Naive B cell (primary cell): ENCODE measurements at regions not wholly inside any gene's neighbourhood (a gene's known extent, or its start where the extent isn't known, plus 50 kb on each side); places are given as distances from the start of the nearest gene placed in this dataset.

Source experiments
- ATAC-seq, 2 donors: fragments of 150-1000 bp; cut with Tn5 transposase; 2 replicates each; pipeline ENCODE4 v1.10.0; 2021; ENCODE audit warnings: low read depth in 2 of 2, mild to moderate bottlenecking in 2 of 2, moderate library complexity in 2 of 2
- DNase-seq: peaks from one replicate; pipeline ENCODE4 v3.0.0; 2022
- H3K27ac Mint-ChIP-seq, 6 donors: one replicate each; pipeline ENCODE4 v1.8.0; 2020 to 2022; ENCODE audit warnings: mild to moderate bottlenecking in 6 of 6, mixed read lengths in 6 of 6, moderate library complexity in 5 of 6, inconsistent platforms in 2 of 6
- H3K27me3 Mint-ChIP-seq, 3 donors: one replicate each; pipeline ENCODE4 v1.8.0; 2021 to 2022; ENCODE audit warnings: mixed read lengths in 3 of 3, mild to moderate bottlenecking in 1 of 3
- H3K36me3 Mint-ChIP-seq, 2 donors: one replicate each; pipeline ENCODE4 v1.8.0; 2020 to 2022; ENCODE audit warnings: mixed read lengths in 2 of 2, inconsistent platforms in 1 of 2, mild to moderate bottlenecking in 1 of 2
- H3K4me1 Mint-ChIP-seq, 3 donors: one replicate each; pipeline ENCODE4 v1.8.0; 2020 to 2022; ENCODE audit warnings: mixed read lengths in 3 of 3, inconsistent platforms in 1 of 3, mild to moderate bottlenecking in 1 of 3, moderate library complexity in 1 of 3
- H3K4me3 Mint-ChIP-seq, 8 donors: one replicate each; pipeline ENCODE4 v1.8.0; 2020 to 2022; ENCODE audit warnings: mild to moderate bottlenecking in 8 of 8, mixed read lengths in 8 of 8, moderate library complexity in 8 of 8, inconsistent platforms in 2 of 8
- H3K9me3 Mint-ChIP-seq, 7 donors: one replicate each; pipeline ENCODE4 v1.8.0; 2020 to 2022; ENCODE audit warnings: mixed read lengths in 7 of 7, mild to moderate bottlenecking in 5 of 7, inconsistent platforms in 2 of 7, moderate library complexity in 1 of 7

- H3K4me3 Mint-ChIP-seq = no peak overlapping the region
- no peaks in the 10 kb centered on the region for H3K36me3 Mint-ChIP-seq
- peaks cover 5 to 37% (median 12%) of the 10 kb centered on the region in 7 donors for H3K9me3 Mint-ChIP-seq
- no peaks in the 10 kb centered on the region for H3K4me1 Mint-ChIP-seq
- H3K27ac Mint-ChIP-seq = no peak overlapping the region
- ATAC-seq = no peak
- no peaks in the 10 kb centered on the region for H3K27me3 Mint-ChIP-seq
- DNase-seq = no peak
These were observed 1568.9 kb upstream of the PABPC4L start for GRCh38 chr4:135770505-135770904.

- no peak overlapping the region for H3K4me3 Mint-ChIP-seq
- ATAC-seq = no peak
These were observed 1543.3 kb upstream of the PABPC4L start for GRCh38 chr4:135744928-135745327.

GRCh38 chr4:135741583-135741982 is 1540.0 kb upstream of the PABPC4L start:
- ATAC-seq = no peak
- Mint-ChIP-seq H3K4me3 (no peak overlapping the region), H3K27ac (no peak overlapping the region), H3K9me3 (peaks cover 0 to 9% (median 0%) of the 10 kb centered on the region in 7 donors), H3K27me3 (no peaks in the 10 kb centered on the region), H3K36me3 (no peaks in the 10 kb centered on the region), H3K4me1 (no peaks in the 10 kb centered on the region)
- no peak for DNase-seq

More at GRCh38 chr4:135744928-135745327, 1543.3 kb upstream of the PABPC4L start:
- Mint-ChIP-seq H3K36me3 (no peaks in the 10 kb centered on the region), H3K27ac (no peak overlapping the region), H3K9me3 (peaks cover 0 to 7% (median 0%) of the 10 kb centered on the region in 7 donors), H3K4me1 (no peaks in the 10 kb centered on the region), H3K27me3 (no peaks in the 10 kb centered on the region)
- DNase-seq = no peak

GRCh38 chr4:135739354-135739753 is 1537.8 kb upstream of the PABPC4L start:
- Mint-ChIP-seq H3K4me3 (no peak overlapping the region), H3K27ac (no peak overlapping the region), H3K9me3 (peaks cover 0 to 4% (median 0%) of the 10 kb centered on the region in 7 donors), H3K27me3 (no peaks in the 10 kb centered on the region), H3K36me3 (no peaks in the 10 kb centered on the region), H3K4me1 (no peaks in the 10 kb centered on the region)
- DNase-seq (no peak), ATAC-seq (no peak)

GRCh38 chr4:135735512-135735911 is 1533.9 kb upstream of the PABPC4L start:
- ATAC-seq = no peak
- H3K27ac Mint-ChIP-seq = no peak overlapping the region
- H3K4me3 Mint-ChIP-seq = no peak overlapping the region
- no peaks in the 10 kb centered on the region for H3K27me3 Mint-ChIP-seq
- DNase-seq = no peak
- peaks cover 0 to 5% (median 2%) of the 10 kb centered on the region in 7 donors for H3K9me3 Mint-ChIP-seq
- no peaks in the 10 kb centered on the region for H3K36me3 Mint-ChIP-seq
- H3K4me1 Mint-ChIP-seq = no peaks in the 10 kb centered on the region

GRCh38 chr4:135732448-135732847 is 1530.9 kb upstream of the PABPC4L start:
- Mint-ChIP-seq H3K4me1 (no peaks in the 10 kb centered on the region), H3K9me3 (peaks cover 0 to 5% (median 0%) of the 10 kb centered on the region in 7 donors), H3K27me3 (no peaks in the 10 kb centered on the region), H3K27ac (no peak overlapping the region), H3K36me3 (no peaks in the 10 kb centered on the region), H3K4me3 (no peak overlapping the region)
- DNase-seq = no peak
- ATAC-seq = no peak

- Mint-ChIP-seq H3K27me3 (no peaks in the 10 kb centered on the region), H3K36me3 (no peaks in the 10 kb centered on the region), H3K4me1 (no peaks in the 10 kb centered on the region), H3K9me3 (peaks cover 0 to 5% (median 1%) of the 10 kb centered on the region in 7 donors), H3K4me3 (no peak overlapping the region), H3K27ac (no peak overlapping the region)
- no peak for ATAC-seq
- DNase-seq = no peak
These were observed 1530.1 kb upstream of the PABPC4L start for GRCh38 chr4:135731682-135732081.

- ATAC-seq = no peak
- H3K9me3 Mint-ChIP-seq = peaks cover 0 to 8% (median 0%) of the 10 kb centered on the region in 7 donors
- no peaks in the 10 kb centered on the region for H3K4me1 Mint-ChIP-seq
- DNase-seq = no peak
- H3K4me3 Mint-ChIP-seq = no peak overlapping the region
- no peak overlapping the region for H3K27ac Mint-ChIP-seq
- no peaks in the 10 kb centered on the region for H3K27me3 Mint-ChIP-seq
- H3K36me3 Mint-ChIP-seq = no peaks in the 10 kb centered on the region
These were observed 1522.8 kb upstream of the PABPC4L start for GRCh38 chr4:135724421-135724820.

- Mint-ChIP-seq H3K4me3 (no peak overlapping the region), H3K36me3 (no peaks in the 10 kb centered on the region), H3K9me3 (peaks cover 0 to 4% (median 0%) of the 10 kb centered on the region in 7 donors), H3K4me1 (no peaks in the 10 kb centered on the region), H3K27ac (no peak overlapping the region), H3K27me3 (no peaks in the 10 kb centered on the region)
- ATAC-seq (no peak), DNase-seq (no peak)
These were observed 1516.4 kb upstream of the PABPC4L start for GRCh38 chr4:135718019-135718418.

GRCh38 chr4:135705343-135705742 is 1503.8 kb upstream of the PABPC4L start:
- ATAC-seq (no peak), DNase-seq (no peak)
- Mint-ChIP-seq H3K27me3 (no peaks in the 10 kb centered on the region), H3K4me1 (no peaks in the 10 kb centered on the region), H3K36me3 (no peaks in the 10 kb centered on the region), H3K27ac (no peak overlapping the region), H3K9me3 (peaks cover 0 to 3% (median 0%) of the 10 kb centered on the region in 7 donors), H3K4me3 (no peak overlapping the region)

- DNase-seq = no peak
- H3K27ac Mint-ChIP-seq = no peak overlapping the region
- no peaks in the 10 kb centered on the region for H3K4me1 Mint-ChIP-seq
- ATAC-seq = no peak
- H3K27me3 Mint-ChIP-seq = no peaks in the 10 kb centered on the region
- H3K4me3 Mint-ChIP-seq = no peak overlapping the region
- H3K36me3 Mint-ChIP-seq = no peaks in the 10 kb centered on the region
- peaks cover 0 to 7% (median 4%) of the 10 kb centered on the region in 7 donors for H3K9me3 Mint-ChIP-seq
These were observed 1492.5 kb upstream of the PABPC4L start for GRCh38 chr4:135694066-135694465.

- Mint-ChIP-seq H3K27ac (no peak overlapping the region), H3K4me1 (no peaks in the 10 kb centered on the region), H3K36me3 (no peaks in the 10 kb centered on the region), H3K27me3 (no peaks in the 10 kb centered on the region), H3K4me3 (no peak overlapping the region), H3K9me3 (peaks cover 0 to 8% (median 2%) of the 10 kb centered on the region in 7 donors)
- DNase-seq (no peak), ATAC-seq (no peak)
These were observed 1482.4 kb upstream of the PABPC4L start for GRCh38 chr4:135684001-135684400.

GRCh38 chr4:135672202-135672601 is 1470.6 kb upstream of the PABPC4L start:
- peaks cover 0 to 4% (median 0%) of the 10 kb centered on the region in 7 donors for H3K9me3 Mint-ChIP-seq
- no peaks in the 10 kb centered on the region for H3K36me3 Mint-ChIP-seq
- no peak overlapping the region for H3K27ac Mint-ChIP-seq

GRCh38 chr4:135670548-135670947 is 1469.0 kb upstream of the PABPC4L start:
- Mint-ChIP-seq H3K4me3 (no peak overlapping the region), H3K9me3 (peaks cover 0 to 4% (median 0%) of the 10 kb centered on the region in 7 donors), H3K27me3 (no peaks in the 10 kb centered on the region), H3K27ac (no peak overlapping the region), H3K36me3 (no peaks in the 10 kb centered on the region), H3K4me1 (no peaks in the 10 kb centered on the region)
- no peak for DNase-seq
- ATAC-seq = no peak

More at GRCh38 chr4:135672202-135672601, 1470.6 kb upstream of the PABPC4L start:
- Mint-ChIP-seq H3K27me3 (no peaks in the 10 kb centered on the region), H3K4me1 (no peaks in the 10 kb centered on the region), H3K4me3 (no peak overlapping the region)
- DNase-seq = no peak
- no peak for ATAC-seq
